Neural crest cell (in vitro differentiated cells): ENCODE measurements at regions not wholly inside any gene's neighbourhood (a gene's known extent, or its start where the extent isn't known, plus 50 kb on each side); places are given as distances from the start of the nearest gene placed in this dataset.

Experiments
- DNase-seq: peaks from one replicate; pipeline ENCODE4 v3.0.0; 2021; ENCODE audit warnings: low read depth, mixed read lengths, low spot score
- H3K27ac Mint-ChIP-seq: one replicate; pipeline ENCODE4 v1.8.0; 2021; ENCODE audit warnings: mild to moderate bottlenecking, mixed read lengths; ENCODE audit not compliant: unreplicated experiment
- H3K27me3 Mint-ChIP-seq: 2 replicates; pipeline ENCODE4 v1.8.0; 2021; ENCODE audit warnings: low read depth, mild to moderate bottlenecking, mixed read lengths
- H3K36me3 Mint-ChIP-seq: 2 replicates; pipeline ENCODE4 v1.8.0; 2021; ENCODE audit warnings: low read depth, mild to moderate bottlenecking, mixed read lengths
- H3K4me1 Mint-ChIP-seq: 2 replicates; pipeline ENCODE4 v1.8.0; 2021; ENCODE audit warnings: mixed read lengths
- H3K4me3 Mint-ChIP-seq: one replicate; pipeline ENCODE4 v1.8.0; 2021; ENCODE audit warnings: mild to moderate bottlenecking, mixed read lengths
- H3K9me3 Mint-ChIP-seq: 2 replicates; pipeline ENCODE4 v1.8.0; 2021; ENCODE audit warnings: mixed read lengths
- CTCF ChIP-seq: fragments of 200-600 bp; sonication (generic); conservative IDR thresholded peaks from 2 replicates; pipeline ENCODE4 v1.5.0; 2021; ENCODE audit warnings: antibody characterized with exemption, mild to moderate bottlenecking

GRCh38 chr13:53873558-53873957 lies 844.9 kb downstream of the OLFM4 start:
- Mint-ChIP-seq H3K9me3 (no peaks in the 10 kb centered on the region), H3K27ac (no peak overlapping the region), H3K4me3 (no peak overlapping the region), H3K4me1 (no peaks in the 10 kb centered on the region), H3K36me3 (no peaks in the 10 kb centered on the region), H3K27me3 (no peaks in the 10 kb centered on the region)
- no peak for DNase-seq
- TF ChIP-seq CTCF = no peak

- H3K4me3 Mint-ChIP-seq = no peak overlapping the region
- H3K27ac Mint-ChIP-seq = no peak overlapping the region
- H3K4me1 Mint-ChIP-seq = no peaks in the 10 kb centered on the region
Measured at GRCh38 chr13:53878861-53879260, 850.2 kb downstream of the OLFM4 start.

GRCh38 chr13:53885997-53886396 lies 857.4 kb downstream of the OLFM4 start:
- no peaks in the 10 kb centered on the region for H3K4me1 Mint-ChIP-seq
- DNase-seq = no peak
- H3K27me3 Mint-ChIP-seq = no peaks in the 10 kb centered on the region
- no peak for TF ChIP-seq CTCF
- no peaks in the 10 kb centered on the region for H3K9me3 Mint-ChIP-seq
- H3K36me3 Mint-ChIP-seq = no peaks in the 10 kb centered on the region
- H3K4me3 Mint-ChIP-seq = no peak overlapping the region
- no peak overlapping the region for H3K27ac Mint-ChIP-seq

More at GRCh38 chr13:53878861-53879260, 850.2 kb downstream of the OLFM4 start:
- Mint-ChIP-seq H3K9me3 (no peaks in the 10 kb centered on the region), H3K27me3 (no peaks in the 10 kb centered on the region), H3K36me3 (no peaks in the 10 kb centered on the region)
- no peak for TF ChIP-seq CTCF
- no peak for DNase-seq

DNA sequence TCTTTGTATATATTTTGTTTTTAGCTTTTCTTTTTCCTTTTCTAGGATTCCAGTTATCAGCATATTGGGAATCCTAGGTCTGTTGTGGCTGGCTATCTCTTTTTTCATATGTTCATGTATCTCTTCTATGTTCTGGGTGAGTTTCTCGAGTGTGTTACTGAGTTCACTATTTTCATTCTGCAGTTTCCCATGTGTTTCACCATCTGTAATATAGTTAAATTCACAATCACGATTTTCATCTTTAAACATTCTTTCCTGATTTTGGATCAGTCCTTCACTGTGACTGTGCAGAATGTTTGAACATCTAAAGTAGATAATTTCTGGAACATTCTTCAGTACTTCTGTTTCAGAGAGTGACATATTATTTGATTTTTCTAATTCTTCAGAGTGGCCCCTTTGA lies 862.1 kb downstream of the OLFM4 start:
- Mint-ChIP-seq H3K9me3 (peaks cover under 1% of the 10 kb centered on the region), H3K4me3 (no peak overlapping the region), H3K4me1 (no peaks in the 10 kb centered on the region), H3K27ac (no peak overlapping the region), H3K36me3 (no peaks in the 10 kb centered on the region), H3K27me3 (no peaks in the 10 kb centered on the region)
- TF ChIP-seq CTCF = no peak
- DNase-seq = no peak

GRCh38 chr13:53901593-53901992 lies 873.0 kb downstream of the OLFM4 start:
- DNase-seq = no peak
- H3K9me3 Mint-ChIP-seq = peaks cover 3% of the 10 kb centered on the region
- H3K36me3 Mint-ChIP-seq = no peaks in the 10 kb centered on the region
- no peak overlapping the region for H3K4me3 Mint-ChIP-seq
- no peaks in the 10 kb centered on the region for H3K4me1 Mint-ChIP-seq
- H3K27ac Mint-ChIP-seq = no peak overlapping the region
- TF ChIP-seq CTCF = no peak
- no peaks in the 10 kb centered on the region for H3K27me3 Mint-ChIP-seq

DNA sequence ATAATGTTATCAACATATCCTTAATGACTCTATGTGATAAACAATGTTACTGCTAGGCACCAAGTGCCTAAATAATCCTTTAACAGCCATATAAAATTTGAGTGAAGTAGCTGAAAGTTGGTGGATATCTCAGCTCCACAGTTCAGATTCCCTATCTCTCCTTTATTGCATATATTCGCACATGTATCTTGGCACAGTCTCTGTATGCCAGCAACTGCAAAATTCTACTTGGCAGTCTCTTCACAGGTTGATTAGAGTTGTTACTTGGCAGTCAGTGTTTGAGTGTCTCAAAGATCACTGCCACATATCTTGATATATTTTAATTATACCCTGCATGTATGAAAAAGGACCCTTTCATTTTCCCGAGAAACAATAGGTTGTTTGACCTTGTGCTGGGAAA lies 879.3 kb downstream of the OLFM4 start:
- Mint-ChIP-seq H3K4me3 (no peak overlapping the region), H3K36me3 (no peaks in the 10 kb centered on the region), H3K9me3 (peaks cover 2% of the 10 kb centered on the region), H3K27me3 (no peaks in the 10 kb centered on the region), H3K4me1 (no peaks in the 10 kb centered on the region), H3K27ac (no peak overlapping the region)
- TF ChIP-seq CTCF = no peak
- DNase-seq = no peak
